H9 (cell line): ENCODE measurements at regions not wholly inside any gene's neighbourhood (a gene's known extent, or its start where the extent isn't known, plus 50 kb on each side); places are given as distances from the start of the nearest gene placed in this dataset.

Experiments used
- DNase-seq: peaks from one replicate; pipeline ENCODE4 v3.0.0-alpha.2; 2017
- H2AFZ ChIP-seq: one replicate; pipeline ENCODE4 v1.6.1; 2013; ENCODE audit warnings: mild to moderate bottlenecking, low read length, control low read depth, moderate library complexity
- H2AK5ac ChIP-seq: 2 replicates; pipeline ENCODE4 v1.6.1; 2013; ENCODE audit warnings: low read length, control low read depth, mixed read lengths; ENCODE audit not compliant: insufficient read length
- H2BK120ac ChIP-seq: one replicate; pipeline ENCODE4 v1.6.1; 2013; ENCODE audit warnings: low read depth, mild to moderate bottlenecking, low read length, control low read depth, inconsistent platforms; ENCODE audit not compliant: poor library complexity, severe bottlenecking
- H2BK12ac ChIP-seq: 2 replicates; pipeline ENCODE4 v1.6.1; 2013; ENCODE audit warnings: low read length, control low read depth, mixed read lengths, low read depth; ENCODE audit not compliant: insufficient read length
- H2BK15ac ChIP-seq: 2 replicates; pipeline ENCODE4 v1.6.1; 2013; ENCODE audit warnings: low read depth, low read length, control low read depth
- H2BK20ac ChIP-seq: one replicate; pipeline ENCODE4 v1.6.1; 2013; ENCODE audit warnings: low read depth, mild to moderate bottlenecking, low read length, control low read depth, inconsistent platforms; ENCODE audit not compliant: poor library complexity, severe bottlenecking
- H2BK5ac ChIP-seq: 2 replicates; pipeline ENCODE4 v1.6.1; 2013; ENCODE audit warnings: low read length, control low read depth, mixed read lengths; ENCODE audit not compliant: insufficient read length
- H3K14ac ChIP-seq: 2 replicates; pipeline ENCODE4 v1.6.1; 2013; ENCODE audit warnings: low read length, control low read depth; ENCODE audit not compliant: insufficient read depth
- H3K18ac ChIP-seq: 2 replicates; pipeline ENCODE4 v1.6.1; 2013; ENCODE audit warnings: low read depth, mild to moderate bottlenecking, mixed read lengths, low read length, control low read depth; ENCODE audit not compliant: insufficient read length
- H3K23ac ChIP-seq: 2 replicates; pipeline ENCODE4 v1.6.1; 2013; ENCODE audit warnings: low read length, control low read depth, mixed read lengths, low read depth; ENCODE audit not compliant: insufficient read length
- H3K23me2 ChIP-seq: 2 replicates; pipeline ENCODE4 v1.6.1; 2013; ENCODE audit warnings: low read depth, mild to moderate bottlenecking, mixed read lengths, low read length, control low read depth; ENCODE audit not compliant: insufficient read length, poor library complexity, severe bottlenecking
- H3K27ac ChIP-seq: 2 replicates; pipeline ENCODE4 v1.5.1; 2013; ENCODE audit warnings: low read length, control low read depth, mixed read lengths, low read depth; ENCODE audit not compliant: insufficient read length
- H3K27me3 ChIP-seq: 2 replicates; pipeline ENCODE4 v1.6.1; 2013; ENCODE audit warnings: low read length, control low read depth, inconsistent platforms; ENCODE audit not compliant: insufficient read depth
- H3K4ac ChIP-seq: 2 replicates; pipeline ENCODE4 v1.6.1; 2013; ENCODE audit warnings: low read depth, mild to moderate bottlenecking, control low read depth, inconsistent platforms, low read length, moderate library complexity
- H3K4me1 ChIP-seq: 2 replicates; pipeline ENCODE4 v1.6.1; 2013; ENCODE audit warnings: low read length, control low read depth, inconsistent platforms; ENCODE audit not compliant: insufficient read depth
- H3K4me2 ChIP-seq: 2 replicates; pipeline ENCODE4 v1.6.1; 2013; ENCODE audit warnings: low read length, control low read depth, mixed read lengths; ENCODE audit not compliant: insufficient read length, insufficient read depth
- H3K56ac ChIP-seq: 2 replicates; pipeline ENCODE4 v1.6.1; 2013; ENCODE audit warnings: low read depth, mild to moderate bottlenecking, mixed read lengths, low read length, control low read depth; ENCODE audit not compliant: insufficient read length
- H3K79me1 ChIP-seq: 2 replicates; pipeline ENCODE4 v1.6.1; 2013; ENCODE audit warnings: low read depth, mild to moderate bottlenecking, moderate library complexity, low read length, control low read depth, inconsistent platforms; ENCODE audit not compliant: insufficient read depth, poor library complexity, severe bottlenecking
- H3K79me2 ChIP-seq: 2 replicates; pipeline ENCODE4 v1.6.1; 2013; ENCODE audit warnings: low read length, control low read depth, inconsistent platforms; ENCODE audit not compliant: insufficient read depth
- H3K9ac ChIP-seq: 2 replicates; pipeline ENCODE4 v1.6.1; 2013; ENCODE audit warnings: low read length, control low read depth, mixed read lengths; ENCODE audit not compliant: insufficient read length; ENCODE audit errors: extremely low read depth
- H3K9me3 ChIP-seq: one replicate; pipeline ENCODE4 v1.6.1; 2013; ENCODE audit warnings: low read depth, low read length, inconsistent platforms; ENCODE audit not compliant: control insufficient read depth
- H3T11ph ChIP-seq: one replicate; pipeline ENCODE4 v1.6.1; 2013; ENCODE audit warnings: mild to moderate bottlenecking, low read length, control low read depth, inconsistent platforms
- H4K20me1 ChIP-seq: one replicate; pipeline ENCODE4 v1.6.1; 2013; ENCODE audit not compliant: control insufficient read depth, insufficient read length, insufficient read depth
- H4K5ac ChIP-seq: 2 replicates; pipeline ENCODE4 v1.6.1; 2013; ENCODE audit warnings: low read depth, mild to moderate bottlenecking, mixed read lengths, low read length, control low read depth; ENCODE audit not compliant: insufficient read length
- H4K8ac ChIP-seq: replicated peaks from 2 replicates; pipeline ENCODE4 v1.6.1; 2013; ENCODE audit warnings: low read length, control low read depth, mixed read lengths, low read depth; ENCODE audit not compliant: insufficient read length
- H4K91ac ChIP-seq: 2 replicates; pipeline ENCODE4 v1.6.1; 2013; ENCODE audit warnings: low read depth, mild to moderate bottlenecking, moderate library complexity, mixed read lengths, low read length, control low read depth; ENCODE audit not compliant: insufficient read length
- H3K27ac Mint-ChIP-seq, 3 experiments: 2 replicates in 2 of 3; 3 replicates in 1 of 3; pipeline ENCODE4 v1.8.0; 2020 to 2021; ENCODE audit warnings: mixed read lengths in 3 of 3, mild to moderate bottlenecking in 1 of 3, moderate library complexity in 1 of 3
- H3K27me3 Mint-ChIP-seq: 2 replicates; pipeline ENCODE4 v1.8.0; 2021; ENCODE audit warnings: low read depth, mild to moderate bottlenecking, moderate library complexity, mixed read lengths
- H3K36me3 Mint-ChIP-seq, 3 experiments: 2 replicates in 2 of 3; 3 replicates in 1 of 3; pipeline ENCODE4 v1.8.0; 2020 to 2021; ENCODE audit warnings: low read depth in 3 of 3, mixed read lengths in 3 of 3; ENCODE audit not compliant: insufficient read depth in 1 of 3
- H3K4me1 Mint-ChIP-seq, 2 experiments: 2 replicates each; pipeline ENCODE4 v1.8.0; 2020; ENCODE audit warnings: mixed read lengths in 2 of 2
- H3K4me3 Mint-ChIP-seq, 2 experiments: 2 replicates in 1 of 2; 3 replicates in 1 of 2; pipeline ENCODE4 v1.8.0; 2020 to 2021; ENCODE audit warnings: mild to moderate bottlenecking in 2 of 2, mixed read lengths in 2 of 2, moderate library complexity in 1 of 2
- H3K9me3 Mint-ChIP-seq, 2 experiments: 2 replicates in 1 of 2; 3 replicates in 1 of 2; pipeline ENCODE4 v1.8.0; 2020; ENCODE audit warnings: mild to moderate bottlenecking in 2 of 2, mixed read lengths in 2 of 2, moderate library complexity in 1 of 2
- CTCF ChIP-seq: fragments of 200-600 bp; sonication (generic); conservative IDR thresholded peaks from 3 replicates; pipeline ENCODE4 v1.8.0; 2021; ENCODE audit warnings: antibody characterized with exemption, mild to moderate bottlenecking
- WGBS: extraction: QIAGEN DNeasy Blood & Tissue Kit; methylation state at CpG from one replicate; pipeline ENCODE4 v1.1.7; 2013; ENCODE audit warnings: missing lambda C conversion rate, low lambda C conversion rate, mixed read lengths; ENCODE audit not compliant: insufficient read length; ENCODE audit errors: extremely low coverage; 5-methylcytosine and 5-hydroxymethylcytosine counted together

DNA sequence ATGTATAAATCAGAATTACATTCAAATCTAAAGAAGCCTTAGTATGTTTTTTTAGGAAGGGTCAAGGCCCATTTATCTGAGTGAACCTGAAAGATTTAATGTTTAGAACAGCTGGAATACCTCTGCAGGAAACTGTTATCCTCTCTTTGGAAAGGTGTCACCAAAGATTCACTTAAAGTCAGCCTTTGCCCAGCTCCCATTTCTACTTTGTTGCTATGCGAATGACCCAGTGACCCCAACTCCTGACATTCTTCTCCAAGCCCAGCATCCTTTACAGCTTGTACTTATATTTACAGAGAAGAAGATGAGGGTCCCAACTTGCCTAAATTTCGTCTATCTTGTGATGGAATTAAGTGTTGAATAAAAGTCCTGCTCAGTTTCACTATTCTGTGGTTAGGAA lies 1198.6 kb downstream of the CDH12 start:
- H2AFZ ChIP-seq, result no peak overlapping the region
- no peaks in the 10 kb centered on the region for H3K27me3 ChIP-seq
- Mint-ChIP-seq H3K9me3 (no peaks in the 10 kb centered on the region; a peak in 2 of 5 replicates), H3K36me3 (no peaks in the 10 kb centered on the region), H3K27me3 (no peaks in the 10 kb centered on the region), H3K4me1 (no peaks in the 10 kb centered on the region), H3K27ac (no peak overlapping the region), H3K4me3 (no peak overlapping the region)
- H3K4me1 ChIP-seq, result no peaks in the 10 kb centered on the region
- H2BK15ac ChIP-seq, result no peak overlapping the region
- no peak overlapping the region for H2BK12ac ChIP-seq
- no peak overlapping the region for H2BK20ac ChIP-seq
- no peak overlapping the region for H3K14ac ChIP-seq
- H3K18ac ChIP-seq, result no peak overlapping the region
- H2BK120ac ChIP-seq, result no peak overlapping the region
- H3K27ac ChIP-seq, result no peak overlapping the region
- DNase-seq, result no peak
- no peak overlapping the region for H3K23ac ChIP-seq
- no peak overlapping the region for H3K4ac ChIP-seq
- H4K5ac ChIP-seq, result no peak overlapping the region
- no peak overlapping the region for H3K9ac ChIP-seq
- H2BK5ac ChIP-seq, result no peak overlapping the region
- no peak overlapping the region for H3K56ac ChIP-seq
- TF ChIP-seq CTCF, result no peak
- no peak overlapping the region for H3K4me2 ChIP-seq
- no CpG with 5 or more reads among the region's 2 CpGs for WGBS
- no peak overlapping the region for H4K91ac ChIP-seq
- H3K79me1 ChIP-seq, result no peaks in the 10 kb centered on the region
- H3T11ph ChIP-seq, result no peak overlapping the region
- H3K79me2 ChIP-seq, result no peaks in the 10 kb centered on the region
- H3K9me3 ChIP-seq, result no peaks in the 10 kb centered on the region
- no peak overlapping the region for H4K8ac ChIP-seq
- H3K23me2 ChIP-seq, result no peaks in the 10 kb centered on the region
- H2AK5ac ChIP-seq, result no peak overlapping the region
- H4K20me1 ChIP-seq, result no peaks in the 10 kb centered on the region
